Uterus (tissue), 2 donors: ENCODE measurements at regions not wholly inside any gene's neighbourhood (a gene's known extent, or its start where the extent isn't known, plus 50 kb on each side); places are given as distances from the start of the nearest gene placed in this dataset.

Source experiments
- POLR2A ChIP-seq, 2 donors: fragments of 450-650 bp; IDR thresholded peaks; one replicate each; pipeline ENCODE4 v1.6.1; 2016; ENCODE audit warnings: antibody characterized with exemption in 2 of 2, mild to moderate bottlenecking in 1 of 2, moderate library complexity in 1 of 2
- TF ChIP-seq, protein P1 (sequence below), 4 experiments: fragments of 200-600 bp in 2 of 4; fragments of 450-650 bp in 2 of 4; sonication (generic) in 2 of 4; IDR thresholded peaks; one replicate each; pipeline ENCODE4 v1.5.1; 2016 to 2019; ENCODE audit warnings: antibody characterized with exemption in 4 of 4, mild to moderate bottlenecking in 2 of 4, moderate library complexity in 1 of 4

DNA sequence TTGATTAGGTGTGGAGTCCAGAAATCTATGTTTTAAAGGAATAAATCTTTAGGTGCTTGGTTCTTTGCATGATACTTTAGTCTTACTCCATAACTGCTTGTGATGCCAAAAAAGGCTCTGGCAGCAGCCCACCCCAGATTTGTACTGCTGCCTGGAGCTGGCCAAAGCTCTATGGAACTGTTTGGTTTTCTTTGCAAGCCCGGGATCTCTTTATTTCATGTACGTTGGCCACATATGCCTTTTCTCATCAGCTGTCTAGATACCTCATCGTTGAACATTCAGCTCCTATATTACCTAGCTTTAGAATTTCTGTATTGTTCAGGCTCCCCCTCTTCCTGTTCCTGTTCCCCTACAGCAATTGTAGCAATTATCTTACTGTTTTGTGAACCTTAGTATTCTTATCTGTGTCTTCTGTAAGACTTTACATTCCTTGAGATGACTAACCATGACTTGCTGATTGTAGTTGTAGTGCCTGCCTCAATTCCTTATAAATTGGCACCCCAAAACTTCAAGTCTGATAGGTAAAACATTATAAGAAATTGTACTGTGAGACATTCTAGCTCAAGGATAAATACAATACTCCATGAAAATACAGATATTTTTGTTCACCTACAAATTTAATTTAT lies 199.4 kb upstream of the GPRIN3 start:
- TF ChIP-seq, protein P1, sequence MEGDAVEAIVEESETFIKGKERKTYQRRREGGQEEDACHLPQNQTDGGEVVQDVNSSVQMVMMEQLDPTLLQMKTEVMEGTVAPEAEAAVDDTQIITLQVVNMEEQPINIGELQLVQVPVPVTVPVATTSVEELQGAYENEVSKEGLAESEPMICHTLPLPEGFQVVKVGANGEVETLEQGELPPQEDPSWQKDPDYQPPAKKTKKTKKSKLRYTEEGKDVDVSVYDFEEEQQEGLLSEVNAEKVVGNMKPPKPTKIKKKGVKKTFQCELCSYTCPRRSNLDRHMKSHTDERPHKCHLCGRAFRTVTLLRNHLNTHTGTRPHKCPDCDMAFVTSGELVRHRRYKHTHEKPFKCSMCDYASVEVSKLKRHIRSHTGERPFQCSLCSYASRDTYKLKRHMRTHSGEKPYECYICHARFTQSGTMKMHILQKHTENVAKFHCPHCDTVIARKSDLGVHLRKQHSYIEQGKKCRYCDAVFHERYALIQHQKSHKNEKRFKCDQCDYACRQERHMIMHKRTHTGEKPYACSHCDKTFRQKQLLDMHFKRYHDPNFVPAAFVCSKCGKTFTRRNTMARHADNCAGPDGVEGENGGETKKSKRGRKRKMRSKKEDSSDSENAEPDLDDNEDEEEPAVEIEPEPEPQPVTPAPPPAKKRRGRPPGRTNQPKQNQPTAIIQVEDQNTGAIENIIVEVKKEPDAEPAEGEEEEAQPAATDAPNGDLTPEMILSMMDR (IDR thresholded peaks at IDR 0.05), result no peak
- TF ChIP-seq POLR2A (IDR thresholded peaks at IDR 0.05), result no peak
